Activated CD8-positive, alpha-beta memory T cell treated with anti-CD3 and anti-CD28 coated beads, Interleukin-2, amount 10 ng/mL, durations not matched to agents 7 days and 5 days (primary cell): ENCODE measurements at regions not wholly inside any gene's neighbourhood (a gene's known extent, or its start where the extent isn't known, plus 50 kb on each side); places are given as distances from the start of the nearest gene placed in this dataset.

Experiments
- ATAC-seq: fragments of 150-1000 bp; cut with Tn5 transposase; one replicate; pipeline ENCODE4 v1.10.0; 2021; ENCODE audit warnings: moderate library complexity
- CTCF ChIA-PET: fragments of 350-600 bp; sonication (Branson Sonifier 250); formaldehyde crosslinking; loops from one replicate; lab custom pipeline; 2021; ENCODE audit warnings: antibody characterized with exemption; lab: Charles Lee
- DNase-seq: peaks from one replicate; pipeline ENCODE4 v3.0.0-alpha.2; 2020
- H3K27ac Mint-ChIP-seq: one replicate; pipeline ENCODE4 v1.8.0; 2021; ENCODE audit warnings: mild to moderate bottlenecking, mixed read lengths
- H3K27me3 Mint-ChIP-seq: one replicate; pipeline ENCODE4 v1.8.0; 2021; ENCODE audit warnings: mixed read lengths
- H3K36me3 Mint-ChIP-seq: one replicate; pipeline ENCODE4 v1.8.0; 2021; ENCODE audit warnings: mild to moderate bottlenecking, mixed read lengths
- H3K4me1 Mint-ChIP-seq: one replicate; pipeline ENCODE4 v1.8.0; 2021; ENCODE audit warnings: mixed read lengths
- H3K4me3 Mint-ChIP-seq: one replicate; pipeline ENCODE4 v1.8.0; 2021; ENCODE audit warnings: mild to moderate bottlenecking, moderate library complexity, mixed read lengths
- H3K9me3 Mint-ChIP-seq: one replicate; pipeline ENCODE4 v1.8.0; 2022; ENCODE audit warnings: low read depth, mixed read lengths

DNA sequence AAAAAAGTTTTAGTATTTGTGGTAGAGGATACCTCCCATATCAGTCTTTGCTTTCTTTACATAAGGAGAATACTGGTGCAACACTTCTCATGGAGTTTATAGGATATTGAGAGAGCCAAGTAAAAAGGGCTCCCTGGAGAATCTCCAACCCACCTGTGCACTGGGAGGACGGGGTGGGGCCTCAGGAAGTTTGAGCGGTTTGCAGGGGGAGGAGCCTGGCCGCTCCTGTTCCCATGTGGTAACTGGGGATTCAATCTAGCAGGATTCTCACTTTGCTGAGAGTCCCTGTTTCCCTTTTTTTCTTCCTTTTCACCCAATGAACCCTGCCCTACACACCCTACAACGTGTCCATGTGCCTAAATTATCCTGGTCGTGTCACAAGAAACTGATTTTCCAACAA lies 82.8 kb downstream of the APTX start:
- Mint-ChIP-seq H3K9me3 (no peaks in the 10 kb centered on the region), H3K4me3 (no peak overlapping the region), H3K36me3 (no peaks in the 10 kb centered on the region), H3K4me1 (no peaks in the 10 kb centered on the region), H3K27me3 (no peaks in the 10 kb centered on the region), H3K27ac (no peak overlapping the region)
- CTCF ChIA-PET, result no interaction called here
- DNase-seq (no peak), ATAC-seq (no peak)
